ENCODE measurements at regions not wholly inside any gene's neighbourhood (a gene's known extent, or its start where the extent isn't known, plus 50 kb on each side); places are given as distances from the start of the nearest gene placed in this dataset.

GRCh38 chr9:30039712-30040111 lies 2344.7 kb upstream of the ACO1 start:
- TF ChIP-seq, protein P1, sequence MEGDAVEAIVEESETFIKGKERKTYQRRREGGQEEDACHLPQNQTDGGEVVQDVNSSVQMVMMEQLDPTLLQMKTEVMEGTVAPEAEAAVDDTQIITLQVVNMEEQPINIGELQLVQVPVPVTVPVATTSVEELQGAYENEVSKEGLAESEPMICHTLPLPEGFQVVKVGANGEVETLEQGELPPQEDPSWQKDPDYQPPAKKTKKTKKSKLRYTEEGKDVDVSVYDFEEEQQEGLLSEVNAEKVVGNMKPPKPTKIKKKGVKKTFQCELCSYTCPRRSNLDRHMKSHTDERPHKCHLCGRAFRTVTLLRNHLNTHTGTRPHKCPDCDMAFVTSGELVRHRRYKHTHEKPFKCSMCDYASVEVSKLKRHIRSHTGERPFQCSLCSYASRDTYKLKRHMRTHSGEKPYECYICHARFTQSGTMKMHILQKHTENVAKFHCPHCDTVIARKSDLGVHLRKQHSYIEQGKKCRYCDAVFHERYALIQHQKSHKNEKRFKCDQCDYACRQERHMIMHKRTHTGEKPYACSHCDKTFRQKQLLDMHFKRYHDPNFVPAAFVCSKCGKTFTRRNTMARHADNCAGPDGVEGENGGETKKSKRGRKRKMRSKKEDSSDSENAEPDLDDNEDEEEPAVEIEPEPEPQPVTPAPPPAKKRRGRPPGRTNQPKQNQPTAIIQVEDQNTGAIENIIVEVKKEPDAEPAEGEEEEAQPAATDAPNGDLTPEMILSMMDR (IDR thresholded peaks at IDR 0.05), result no peak
- no peak for TF ChIP-seq POLR2A (IDR thresholded peaks at IDR 0.05)

Measured in testis (tissue), 2 donors.